ENCODE measurements at regions not wholly inside any gene's neighbourhood (a gene's known extent, or its start where the extent isn't known, plus 50 kb on each side); places are given as distances from the start of the nearest gene placed in this dataset.

DNA sequence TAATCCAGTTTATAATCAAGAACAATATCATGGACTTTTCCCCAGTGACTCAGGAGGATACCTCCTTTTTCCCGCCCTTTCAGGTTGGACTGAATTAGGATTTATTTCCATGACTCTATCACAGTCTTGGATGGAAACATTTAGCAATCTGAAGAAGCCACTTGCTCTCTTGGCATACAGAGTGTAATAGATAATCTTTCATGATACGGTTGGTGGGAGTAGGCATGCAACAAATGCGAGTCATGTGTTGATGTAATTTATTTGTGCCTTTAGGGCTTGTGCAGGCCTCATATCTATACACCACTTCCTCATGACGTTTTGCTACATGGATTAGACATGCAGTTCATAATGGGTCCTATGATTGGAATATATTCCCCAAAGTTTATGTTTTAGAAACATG lies 54.2 kb upstream of the MCTP2 start:
- peaks cover 26% of the 10 kb centered on the region for H3K4me1 Mint-ChIP-seq (ENCODE audit: low read depth)
- no peak overlapping the region for H3K4me3 Mint-ChIP-seq
- H3K36me3 Mint-ChIP-seq (ENCODE audit: low read depth) = peaks cover 12% of the 10 kb centered on the region
- no peak overlapping the region for H3K27ac Mint-ChIP-seq
- H3K9me3 Mint-ChIP-seq = peaks cover 26% of the 10 kb centered on the region
- H3K27me3 Mint-ChIP-seq (ENCODE audit: low read depth) = no peaks in the 10 kb centered on the region

- peaks cover 32% of the 10 kb centered on the region for H3K9me3 Mint-ChIP-seq
These were observed 55.9 kb upstream of the MCTP2 start for GRCh38 chr15:94175420-94175819.

DNA sequence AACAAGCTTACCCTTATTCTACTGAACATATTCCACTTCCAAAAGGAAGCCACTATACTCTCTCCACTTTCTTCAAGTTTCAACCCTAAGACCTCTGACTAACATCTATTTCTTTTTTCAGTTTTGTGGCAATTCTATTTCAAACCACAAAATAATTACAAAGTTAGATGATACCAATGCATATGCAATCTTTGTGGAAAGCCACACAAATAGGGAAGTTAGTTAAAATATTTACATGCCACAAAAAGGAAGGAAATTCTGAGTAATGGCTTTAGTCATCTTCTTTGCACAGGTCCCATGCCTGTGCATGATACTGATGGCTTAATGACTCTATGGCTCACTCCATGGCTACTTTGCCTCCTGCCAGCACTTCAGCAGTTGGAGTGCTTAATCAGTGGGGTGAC lies 57.0 kb upstream of the MCTP2 start:
- peaks cover 14% of the 10 kb centered on the region for H3K36me3 Mint-ChIP-seq (ENCODE audit: low read depth)
- peaks cover 32% of the 10 kb centered on the region for H3K9me3 Mint-ChIP-seq
- H3K27me3 Mint-ChIP-seq (ENCODE audit: low read depth) = peaks cover 3% of the 10 kb centered on the region
- H3K4me1 Mint-ChIP-seq (ENCODE audit: low read depth) = peaks cover 29% of the 10 kb centered on the region
- H3K4me3 Mint-ChIP-seq = peak overlapping the region; percentile 1
- H3K27ac Mint-ChIP-seq = peak overlapping the region; percentile 47

More at GRCh38 chr15:94175420-94175819, 55.9 kb upstream of the MCTP2 start:
- no peak overlapping the region for H3K27ac Mint-ChIP-seq
- H3K36me3 Mint-ChIP-seq (ENCODE audit: low read depth) = peaks cover 14% of the 10 kb centered on the region
- H3K4me3 Mint-ChIP-seq = no peak overlapping the region
- peaks cover 2% of the 10 kb centered on the region for H3K27me3 Mint-ChIP-seq (ENCODE audit: low read depth)
- peaks cover 29% of the 10 kb centered on the region for H3K4me1 Mint-ChIP-seq (ENCODE audit: low read depth)

DNA sequence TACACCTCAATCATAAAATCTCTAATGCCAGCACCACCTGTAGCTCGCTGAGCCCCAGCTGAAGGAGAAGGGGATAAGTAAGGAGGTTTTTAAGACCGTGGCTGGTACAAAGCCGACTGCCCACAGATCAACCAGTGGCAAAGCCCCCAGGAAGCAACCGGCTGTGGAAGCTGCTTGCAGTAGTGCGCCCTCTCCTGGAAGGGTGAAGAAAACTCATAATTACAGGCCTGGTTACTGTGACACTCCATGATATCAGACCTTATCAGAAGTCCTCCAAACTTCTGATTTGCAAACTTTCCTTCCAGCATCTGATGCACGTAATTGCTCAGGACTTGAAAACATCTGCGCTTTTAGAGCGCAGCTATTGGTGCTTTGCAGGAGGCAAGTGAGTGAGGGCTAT lies 63.1 kb upstream of the MCTP2 start:
- Mint-ChIP-seq H3K27ac (no peak overlapping the region), H3K4me1 (ENCODE audit: low read depth) (peaks cover 21% of the 10 kb centered on the region), H3K4me3 (no peak overlapping the region), H3K36me3 (ENCODE audit: low read depth) (peaks cover 10% of the 10 kb centered on the region), H3K27me3 (ENCODE audit: low read depth) (peaks cover 4% of the 10 kb centered on the region), H3K9me3 (peaks cover 26% of the 10 kb centered on the region)

DNA sequence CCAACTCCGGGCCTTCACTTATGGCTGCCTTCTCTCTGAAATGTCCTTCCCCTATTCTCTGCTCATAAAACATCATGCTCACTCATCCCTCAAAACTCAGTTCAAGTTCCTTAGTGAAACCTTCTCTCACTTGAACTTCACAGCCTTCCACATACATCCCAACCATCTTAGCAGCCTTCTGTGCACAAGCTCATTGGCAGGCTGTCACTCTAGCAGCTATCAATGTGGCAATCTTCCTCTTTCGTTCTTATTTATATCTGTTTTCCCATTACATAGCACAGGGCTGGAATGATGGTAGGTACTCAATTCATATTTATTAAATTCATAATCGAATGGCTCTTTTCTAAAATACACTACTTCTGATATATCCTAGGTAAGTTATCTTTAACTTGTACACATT lies 66.4 kb upstream of the MCTP2 start:
- Mint-ChIP-seq H3K4me1 (ENCODE audit: low read depth) (peaks cover 8% of the 10 kb centered on the region), H3K27ac (no peak overlapping the region), H3K9me3 (peaks cover 13% of the 10 kb centered on the region), H3K36me3 (ENCODE audit: low read depth) (peaks cover 4% of the 10 kb centered on the region), H3K27me3 (ENCODE audit: low read depth) (peaks cover 26% of the 10 kb centered on the region), H3K4me3 (no peak overlapping the region)

DNA sequence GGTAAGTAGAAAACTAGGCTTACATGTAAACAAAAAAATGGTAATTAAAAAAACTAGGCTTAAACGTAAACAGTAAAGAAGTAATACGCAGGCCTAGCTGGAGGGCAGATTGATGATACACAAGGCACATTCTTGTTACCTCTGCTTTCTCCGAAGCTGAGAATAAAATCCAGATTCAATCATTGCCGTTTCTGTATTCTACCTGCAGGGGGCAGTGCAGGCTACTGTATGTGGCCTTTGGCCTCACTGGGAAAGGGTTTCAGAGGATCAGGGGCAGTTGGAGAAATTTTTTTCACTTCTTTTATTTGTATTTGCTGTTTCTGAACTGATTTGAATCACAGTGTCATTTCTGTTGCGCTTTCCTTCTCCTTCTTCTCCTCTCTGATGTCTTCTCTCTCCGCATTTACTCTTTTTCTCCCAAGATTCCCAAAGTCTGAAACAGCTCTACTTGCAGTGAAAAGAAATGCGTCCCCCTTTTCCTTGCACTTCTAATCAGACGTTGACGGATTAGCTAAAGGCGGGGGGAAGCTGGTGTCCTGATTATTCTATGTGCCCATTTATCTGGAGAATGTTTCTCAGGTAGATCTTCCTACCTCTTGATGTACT lies 67.1 kb upstream of the MCTP2 start:
- Mint-ChIP-seq H3K4me1 (ENCODE audit: low read depth) (peaks cover 8% of the 10 kb centered on the region), H3K36me3 (ENCODE audit: low read depth) (peaks cover 4% of the 10 kb centered on the region), H3K9me3 (peaks cover 13% of the 10 kb centered on the region), H3K27me3 (ENCODE audit: low read depth) (peaks cover 28% of the 10 kb centered on the region), H3K4me3 (no peak overlapping the region), H3K27ac (no peak overlapping the region)

DNA sequence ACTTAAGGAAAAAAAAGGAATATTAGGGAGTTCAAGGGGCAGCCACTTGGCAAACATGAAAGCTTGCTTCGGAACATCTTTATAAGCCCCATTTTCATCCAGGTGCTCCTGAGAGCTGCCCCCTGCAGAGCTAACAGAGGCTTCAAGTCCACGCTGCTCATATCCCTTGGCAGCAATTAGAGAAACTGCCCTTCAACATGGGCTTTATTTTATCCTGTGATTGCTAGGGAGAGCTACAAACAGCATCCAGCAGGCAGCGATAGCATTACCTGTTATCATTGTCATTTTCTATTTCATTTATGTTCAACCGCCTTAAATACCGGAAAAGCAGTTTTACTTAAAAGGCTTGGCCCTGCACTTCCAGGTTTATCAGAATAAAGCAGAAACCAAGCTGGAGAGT lies 68.4 kb upstream of the MCTP2 start:
- Mint-ChIP-seq H3K4me3 (no peak overlapping the region), H3K27me3 (ENCODE audit: low read depth) (peaks cover 31% of the 10 kb centered on the region), H3K9me3 (peaks cover 13% of the 10 kb centered on the region), H3K4me1 (ENCODE audit: low read depth) (peaks cover 8% of the 10 kb centered on the region), H3K36me3 (ENCODE audit: low read depth) (peaks cover 4% of the 10 kb centered on the region), H3K27ac (no peak overlapping the region)

- Mint-ChIP-seq H3K27ac (no peak overlapping the region), H3K27me3 (ENCODE audit: low read depth) (peaks cover 58% of the 10 kb centered on the region), H3K36me3 (ENCODE audit: low read depth) (no peaks in the 10 kb centered on the region), H3K4me1 (ENCODE audit: low read depth) (no peaks in the 10 kb centered on the region), H3K4me3 (no peak overlapping the region), H3K9me3 (peaks cover 12% of the 10 kb centered on the region)
These were observed 77.1 kb upstream of the MCTP2 start for GRCh38 chr15:94154255-94154654.

DNA sequence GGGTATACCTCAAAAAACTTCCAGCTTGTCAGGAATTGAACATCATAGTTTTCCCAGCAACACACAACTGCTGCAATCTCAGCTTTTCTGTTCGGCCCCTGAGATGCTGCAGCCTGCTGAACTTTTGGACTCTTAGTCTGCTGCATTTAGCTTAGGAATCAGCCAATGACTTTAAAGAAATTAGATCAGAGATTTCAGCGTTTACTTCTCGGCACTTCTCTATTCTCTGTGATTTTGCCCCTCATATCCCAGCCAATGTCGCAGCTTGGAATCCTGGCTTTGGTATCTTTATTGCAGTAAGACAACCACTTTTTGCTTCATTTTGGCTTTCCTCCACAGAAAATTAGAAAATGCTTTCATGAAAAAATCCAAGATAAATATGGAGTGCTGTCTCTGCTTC lies 86.3 kb upstream of the MCTP2 start:
- Mint-ChIP-seq H3K4me1 (ENCODE audit: low read depth) (no peaks in the 10 kb centered on the region), H3K36me3 (ENCODE audit: low read depth) (no peaks in the 10 kb centered on the region), H3K27me3 (ENCODE audit: low read depth) (peaks cover 54% of the 10 kb centered on the region), H3K27ac (no peak overlapping the region), H3K4me3 (no peak overlapping the region), H3K9me3 (no peaks in the 10 kb centered on the region)

GRCh38 chr15:94141802-94142201 lies 89.6 kb upstream of the MCTP2 start:
- Mint-ChIP-seq H3K27ac (no peak overlapping the region), H3K36me3 (ENCODE audit: low read depth) (no peaks in the 10 kb centered on the region), H3K4me1 (ENCODE audit: low read depth) (no peaks in the 10 kb centered on the region), H3K27me3 (ENCODE audit: low read depth) (peaks cover 59% of the 10 kb centered on the region), H3K9me3 (no peaks in the 10 kb centered on the region), H3K4me3 (no peak overlapping the region)

DNA sequence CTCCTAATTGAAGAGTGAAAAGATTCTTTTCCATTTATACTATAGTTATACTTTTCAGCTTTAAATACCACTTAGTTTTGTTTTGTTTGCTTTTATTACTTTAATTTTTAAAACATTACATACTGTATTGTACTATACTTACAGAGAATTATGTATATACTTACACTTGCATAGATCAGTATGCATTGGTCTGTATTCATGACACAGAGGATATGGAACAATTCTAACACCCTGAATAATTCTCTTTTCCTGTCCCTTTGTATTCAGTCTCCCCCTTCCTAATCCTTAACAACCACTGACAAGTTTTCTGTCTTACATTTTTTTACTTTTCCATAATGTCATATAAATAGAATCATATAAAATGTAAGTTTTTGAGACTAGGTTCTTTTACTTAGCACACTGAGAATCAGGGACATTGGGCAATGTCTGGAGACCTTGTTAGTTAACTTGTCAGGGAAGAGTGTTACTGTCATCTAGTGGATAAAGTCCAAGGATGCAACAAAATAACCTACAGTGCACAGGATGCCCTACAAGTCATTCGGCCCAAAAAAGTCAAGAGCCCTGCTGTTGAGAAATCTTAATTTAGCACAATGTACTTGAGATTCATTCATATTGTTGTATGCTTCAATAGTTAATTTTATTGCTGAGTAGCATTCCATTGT lies 95.7 kb upstream of the MCTP2 start:
- Mint-ChIP-seq H3K4me3 (no peak overlapping the region), H3K27ac (no peak overlapping the region), H3K4me1 (ENCODE audit: low read depth) (no peaks in the 10 kb centered on the region), H3K27me3 (ENCODE audit: low read depth) (peaks cover 73% of the 10 kb centered on the region), H3K36me3 (ENCODE audit: low read depth) (no peaks in the 10 kb centered on the region), H3K9me3 (no peaks in the 10 kb centered on the region)

GRCh38 chr15:94131875-94132274 lies 99.5 kb upstream of the MCTP2 start:
- H3K36me3 Mint-ChIP-seq (ENCODE audit: low read depth) = no peaks in the 10 kb centered on the region
- no peak overlapping the region for H3K4me3 Mint-ChIP-seq
- no peaks in the 10 kb centered on the region for H3K4me1 Mint-ChIP-seq (ENCODE audit: low read depth)
- H3K27me3 Mint-ChIP-seq (ENCODE audit: low read depth) = peaks cover 59% of the 10 kb centered on the region
- no peak overlapping the region for H3K27ac Mint-ChIP-seq
- H3K9me3 Mint-ChIP-seq = no peaks in the 10 kb centered on the region

DNA sequence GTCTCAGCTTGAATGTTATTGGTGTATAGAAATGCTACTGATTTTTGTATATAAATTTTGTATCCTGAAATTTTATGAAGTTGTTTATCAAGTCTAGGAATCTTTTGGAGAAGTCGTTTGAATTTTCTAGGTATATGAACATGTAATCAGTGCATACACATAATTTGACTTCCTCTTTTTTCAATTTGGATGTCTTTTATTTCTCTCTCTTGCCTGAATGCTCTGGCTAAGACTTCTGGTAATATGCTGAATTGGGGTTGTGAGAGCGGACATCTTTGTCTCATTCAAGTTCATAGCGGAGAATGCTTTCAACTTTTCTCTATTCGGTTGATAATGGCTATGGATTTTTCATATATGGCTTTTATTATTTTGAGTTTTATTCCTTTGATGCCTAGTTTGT lies 100.9 kb upstream of the MCTP2 start:
- Mint-ChIP-seq H3K4me3 (no peak overlapping the region), H3K36me3 (ENCODE audit: low read depth) (no peaks in the 10 kb centered on the region), H3K27ac (no peak overlapping the region), H3K9me3 (no peaks in the 10 kb centered on the region), H3K4me1 (ENCODE audit: low read depth) (peaks cover 1% of the 10 kb centered on the region), H3K27me3 (ENCODE audit: low read depth) (peaks cover 53% of the 10 kb centered on the region)

GRCh38 chr15:94127006-94127405 lies 104.4 kb upstream of the MCTP2 start:
- Mint-ChIP-seq H3K27me3 (ENCODE audit: low read depth) (peaks cover 44% of the 10 kb centered on the region), H3K9me3 (no peaks in the 10 kb centered on the region), H3K4me3 (no peak overlapping the region), H3K36me3 (ENCODE audit: low read depth) (no peaks in the 10 kb centered on the region), H3K27ac (no peak overlapping the region), H3K4me1 (ENCODE audit: low read depth) (peaks cover 2% of the 10 kb centered on the region)

GRCh38 chr15:94125698-94126097 lies 105.7 kb upstream of the MCTP2 start:
- H3K27ac Mint-ChIP-seq = no peak overlapping the region
- H3K27me3 Mint-ChIP-seq (ENCODE audit: low read depth) = peaks cover 30% of the 10 kb centered on the region
- H3K36me3 Mint-ChIP-seq (ENCODE audit: low read depth) = no peaks in the 10 kb centered on the region
- H3K4me3 Mint-ChIP-seq = no peak overlapping the region
- no peaks in the 10 kb centered on the region for H3K9me3 Mint-ChIP-seq
- H3K4me1 Mint-ChIP-seq (ENCODE audit: low read depth) = peaks cover 2% of the 10 kb centered on the region
